Neural cell (in vitro differentiated cells): ENCODE measurements at regions not wholly inside any gene's neighbourhood (a gene's known extent, or its start where the extent isn't known, plus 50 kb on each side); places are given as distances from the start of the nearest gene placed in this dataset.

ENCODE experiments used
- CTCF ChIP-seq: fragments of 450-650 bp; IDR thresholded peaks from 2 replicates; pipeline ENCODE4 v1.5.1; 2014; ENCODE audit warnings: antibody characterized with exemption, mild to moderate bottlenecking, moderate library complexity; ENCODE audit not compliant: poor library complexity, severe bottlenecking
- EP300 ChIP-seq: fragments of 450-650 bp; conservative IDR thresholded peaks from 2 replicates; pipeline ENCODE4 v1.6.1; 2014; ENCODE audit warnings: antibody characterized with exemption, mild to moderate bottlenecking, moderate library complexity; ENCODE audit not compliant: poor library complexity, severe bottlenecking
- EZH2 ChIP-seq: fragments of 200-600, 300-800 bp; shearing (Covaris generic), sonication (generic); IDR thresholded peaks from 2 replicates; pipeline ENCODE4 v1.6.1; 2014; ENCODE audit warnings: antibody characterized with exemption, low read length, borderline replicate concordance, mild to moderate bottlenecking; ENCODE audit not compliant: insufficient read depth, poor library complexity, severe bottlenecking

- TF ChIP-seq EP300 (no peak), CTCF (no peak), EZH2 (no peak)
Measured at GRCh38 chr5:3827624-3828023, 232.0 kb downstream of the IRX1 start.
